OCI-LY3 (cell line): ENCODE measurements at regions not wholly inside any gene's neighbourhood (a gene's known extent, or its start where the extent isn't known, plus 50 kb on each side); places are given as distances from the start of the nearest gene placed in this dataset.

ENCODE experiments used
- H2AFZ ChIP-seq: fragments of 200-600, 300-600 bp; shearing (Covaris generic); 2 replicates; pipeline ENCODE4 v1.6.0; 2014; ENCODE audit warnings: antibody characterized with exemption, low read depth, low read length
- H3K27ac ChIP-seq: fragments of 200-600, 300-600 bp; sonication (generic); 2 replicates; pipeline ENCODE4 v1.5.1; 2014; ENCODE audit warnings: mild to moderate bottlenecking, low read length, moderate library complexity, mixed read lengths
- H3K27me3 ChIP-seq: fragments of 200-600, 300-600 bp; sonication (generic); 2 replicates; pipeline ENCODE4 v1.6.1; 2014; ENCODE audit warnings: low read depth, low read length, mixed read lengths
- H3K36me3 ChIP-seq: fragments of 200-600, 300-600 bp; sonication (generic); replicated peaks from 2 replicates; pipeline ENCODE3; 2014; ENCODE audit warnings: low read depth, low read length, mixed read lengths
- H3K4me1 ChIP-seq: fragments of 300-600, 200-600 bp; sonication (generic); 2 replicates; pipeline ENCODE4 v1.6.1; 2014; ENCODE audit warnings: low read length, mixed read lengths
- H3K4me2 ChIP-seq: fragments of 200-600, 300-600 bp; sonication (generic); 2 replicates; pipeline ENCODE4 v1.6.1; 2014; ENCODE audit warnings: low read length, mixed read lengths
- H3K4me3 ChIP-seq: fragments of 300-600, 200-600 bp; sonication (generic); 2 replicates; pipeline ENCODE4 v1.5.1; 2014; ENCODE audit warnings: antibody characterized with exemption, mild to moderate bottlenecking, low read length, moderate library complexity
- H3K79me2 ChIP-seq: fragments of 300-600, 200-600 bp; shearing (Covaris generic); 2 replicates; pipeline ENCODE4 v1.6.1; 2014; ENCODE audit warnings: mild to moderate bottlenecking, low read length, mixed read lengths
- H3K9ac ChIP-seq: fragments of 300-600, 200-600 bp; shearing (Covaris generic); 2 replicates; pipeline ENCODE4 v1.6.0; 2014; ENCODE audit warnings: mild to moderate bottlenecking, low read length, moderate library complexity
- H3K9me3 ChIP-seq: fragments of 200-600, 300-600 bp; shearing (Covaris generic); 2 replicates; pipeline ENCODE4 v1.6.1; 2014; ENCODE audit warnings: low read length, mixed read lengths; ENCODE audit not compliant: insufficient read depth
- H4K20me1 ChIP-seq: fragments of 200-600, 300-600 bp; sonication (generic); 2 replicates; pipeline ENCODE4 v1.6.1; 2016; ENCODE audit warnings: low read length, mixed read lengths; ENCODE audit not compliant: insufficient read depth
- EZH2phosphoT487 ChIP-seq: fragments of 200-600 bp; shearing (Covaris generic); IDR thresholded peaks from 2 replicates; pipeline ENCODE4 v1.6.1; 2018; ENCODE audit warnings: antibody characterized with exemption, mixed run types, low read depth
- TF ChIP-seq, protein P1 (sequence below): fragments of 200-600, 300-600 bp; sonication (generic); IDR thresholded peaks from 2 replicates; pipeline ENCODE4 v1.5.1; 2014; ENCODE audit warnings: antibody characterized with exemption, low read length, low read depth

DNA sequence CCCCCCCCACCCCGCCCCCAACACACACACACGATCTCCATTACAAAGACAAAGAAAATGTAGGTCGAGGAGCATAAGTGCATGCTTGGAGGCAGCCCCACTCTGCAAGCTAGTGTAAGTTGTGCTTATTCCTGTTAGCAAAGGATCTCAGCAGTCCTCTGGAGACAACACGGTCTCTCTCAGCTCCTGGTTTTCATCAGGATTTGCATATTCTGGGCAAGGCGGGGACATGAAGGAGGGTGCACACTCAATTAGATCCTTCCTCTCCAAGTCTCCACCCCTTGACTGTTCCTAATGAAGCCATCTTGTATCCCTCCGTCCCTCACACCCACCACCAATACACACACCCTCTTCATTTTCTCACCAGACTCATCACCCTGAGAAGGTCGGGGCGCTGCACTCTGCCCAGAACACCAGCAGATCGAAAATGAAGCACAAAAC, 63.8 kb downstream of the MRPL46 start:
- Histone ChIP-seq H3K4me1 (peaks cover 6% of the 10 kb centered on the region; the same call in 1 of the 2 replicates), H3K27ac (no peak overlapping the region), H3K9ac (no peak overlapping the region), H3K9me3 (no peaks in the 10 kb centered on the region), H3K4me3 (peak overlapping the region; percentile 40; the same call in 1 of the 2 replicates), H4K20me1 (no peaks in the 10 kb centered on the region), H3K36me3 (no peaks in the 10 kb centered on the region), H2AFZ (no peak overlapping the region), H3K27me3 (peaks cover 75% of the 10 kb centered on the region), H3K4me2 (peak overlapping the region; percentile 57), H3K79me2 (no peaks in the 10 kb centered on the region)
- TF ChIP-seq, protein P1, sequence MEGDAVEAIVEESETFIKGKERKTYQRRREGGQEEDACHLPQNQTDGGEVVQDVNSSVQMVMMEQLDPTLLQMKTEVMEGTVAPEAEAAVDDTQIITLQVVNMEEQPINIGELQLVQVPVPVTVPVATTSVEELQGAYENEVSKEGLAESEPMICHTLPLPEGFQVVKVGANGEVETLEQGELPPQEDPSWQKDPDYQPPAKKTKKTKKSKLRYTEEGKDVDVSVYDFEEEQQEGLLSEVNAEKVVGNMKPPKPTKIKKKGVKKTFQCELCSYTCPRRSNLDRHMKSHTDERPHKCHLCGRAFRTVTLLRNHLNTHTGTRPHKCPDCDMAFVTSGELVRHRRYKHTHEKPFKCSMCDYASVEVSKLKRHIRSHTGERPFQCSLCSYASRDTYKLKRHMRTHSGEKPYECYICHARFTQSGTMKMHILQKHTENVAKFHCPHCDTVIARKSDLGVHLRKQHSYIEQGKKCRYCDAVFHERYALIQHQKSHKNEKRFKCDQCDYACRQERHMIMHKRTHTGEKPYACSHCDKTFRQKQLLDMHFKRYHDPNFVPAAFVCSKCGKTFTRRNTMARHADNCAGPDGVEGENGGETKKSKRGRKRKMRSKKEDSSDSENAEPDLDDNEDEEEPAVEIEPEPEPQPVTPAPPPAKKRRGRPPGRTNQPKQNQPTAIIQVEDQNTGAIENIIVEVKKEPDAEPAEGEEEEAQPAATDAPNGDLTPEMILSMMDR, result no peak
- TF ChIP-seq EZH2phosphoT487, result no peak

DNA sequence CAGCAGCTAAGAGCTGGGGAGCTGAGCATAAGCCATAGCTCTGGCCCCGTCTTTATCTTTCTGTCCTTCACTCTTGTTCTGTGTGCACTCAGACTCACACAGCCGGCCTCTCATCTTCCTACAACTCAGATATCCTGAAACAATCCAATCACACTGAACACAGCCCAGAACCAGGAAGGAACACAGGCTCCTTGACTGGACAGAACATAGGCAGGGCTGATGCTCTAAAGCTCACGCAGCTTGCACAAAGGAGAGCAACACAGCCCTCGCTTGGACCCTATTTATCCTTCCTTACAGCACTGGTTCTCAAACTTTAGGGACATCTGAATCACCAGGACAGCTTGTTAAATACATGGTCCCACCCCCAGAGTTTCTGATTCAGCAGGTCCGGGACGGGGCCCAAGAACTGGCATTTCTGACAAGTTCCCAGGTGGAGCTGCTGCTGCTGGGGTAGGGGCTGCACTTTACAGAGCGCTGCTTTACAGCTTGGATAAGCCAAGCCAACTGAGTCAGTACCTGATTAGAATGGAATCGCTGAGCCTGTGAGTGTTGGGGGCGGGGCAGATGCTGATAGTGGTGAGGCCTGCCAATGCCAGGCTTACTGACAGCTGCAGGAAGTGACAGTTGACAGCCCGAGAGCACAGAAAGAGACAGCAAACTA, 65.1 kb downstream of the MRPL46 start:
- Histone ChIP-seq H4K20me1 (no peaks in the 10 kb centered on the region), H3K4me1 (peaks cover 6% of the 10 kb centered on the region; the same call in 1 of the 2 replicates), H3K36me3 (no peaks in the 10 kb centered on the region), H3K9ac (no peak overlapping the region), H3K4me3 (no peak overlapping the region), H3K4me2 (no peak overlapping the region), H3K79me2 (no peaks in the 10 kb centered on the region), H2AFZ (no peak overlapping the region), H3K27ac (no peak overlapping the region), H3K27me3 (peaks cover 63% of the 10 kb centered on the region), H3K9me3 (no peaks in the 10 kb centered on the region)
- no peak for TF ChIP-seq EZH2phosphoT487
- TF ChIP-seq, protein P1, result no peak

DNA sequence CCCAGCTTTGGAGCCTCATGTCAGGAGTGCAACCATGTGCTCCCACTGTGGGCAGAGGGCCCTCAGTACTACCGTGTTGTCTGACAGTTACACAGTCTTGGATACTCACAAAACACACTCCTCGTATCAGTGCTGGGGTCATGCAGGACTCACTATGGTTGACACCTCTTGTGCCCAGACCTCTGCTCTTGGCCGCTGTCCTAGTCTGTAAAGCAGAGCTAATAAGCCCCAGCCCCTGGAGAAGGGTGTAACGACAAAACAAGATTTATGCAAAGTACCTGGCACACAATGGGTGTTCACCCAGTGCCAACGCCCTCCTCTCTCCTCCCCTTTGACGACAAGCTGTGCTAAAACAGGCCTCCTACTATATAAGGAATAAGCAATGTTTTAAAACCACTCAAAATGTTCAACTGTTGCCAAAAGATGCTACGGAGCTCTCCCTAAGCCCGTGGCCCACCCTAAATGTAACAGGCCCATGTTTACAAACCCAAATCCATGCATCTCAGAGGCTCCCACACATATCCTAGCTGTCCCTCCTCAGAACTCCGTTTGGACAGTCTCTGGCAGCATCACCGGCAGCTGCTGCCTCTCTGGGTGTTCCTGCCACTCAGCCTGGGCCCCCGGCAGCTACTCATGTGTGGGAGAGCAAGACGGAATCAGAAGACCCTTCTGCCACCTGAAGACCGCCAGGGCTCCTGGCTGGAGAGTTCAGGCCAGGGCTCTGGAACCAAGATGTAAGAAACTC, 65.8 kb downstream of the MRPL46 start:
- Histone ChIP-seq H3K9ac (no peak overlapping the region), H3K27ac (no peak overlapping the region), H3K79me2 (no peaks in the 10 kb centered on the region), H3K4me3 (no peak overlapping the region), H3K27me3 (peaks cover 58% of the 10 kb centered on the region), H3K9me3 (no peaks in the 10 kb centered on the region), H4K20me1 (no peaks in the 10 kb centered on the region), H3K36me3 (no peaks in the 10 kb centered on the region), H3K4me2 (no peak overlapping the region), H2AFZ (no peak overlapping the region), H3K4me1 (peaks cover 6% of the 10 kb centered on the region; the same call in 1 of the 2 replicates)
- no peak for TF ChIP-seq EZH2phosphoT487
- TF ChIP-seq, protein P1, result no peak

DNA sequence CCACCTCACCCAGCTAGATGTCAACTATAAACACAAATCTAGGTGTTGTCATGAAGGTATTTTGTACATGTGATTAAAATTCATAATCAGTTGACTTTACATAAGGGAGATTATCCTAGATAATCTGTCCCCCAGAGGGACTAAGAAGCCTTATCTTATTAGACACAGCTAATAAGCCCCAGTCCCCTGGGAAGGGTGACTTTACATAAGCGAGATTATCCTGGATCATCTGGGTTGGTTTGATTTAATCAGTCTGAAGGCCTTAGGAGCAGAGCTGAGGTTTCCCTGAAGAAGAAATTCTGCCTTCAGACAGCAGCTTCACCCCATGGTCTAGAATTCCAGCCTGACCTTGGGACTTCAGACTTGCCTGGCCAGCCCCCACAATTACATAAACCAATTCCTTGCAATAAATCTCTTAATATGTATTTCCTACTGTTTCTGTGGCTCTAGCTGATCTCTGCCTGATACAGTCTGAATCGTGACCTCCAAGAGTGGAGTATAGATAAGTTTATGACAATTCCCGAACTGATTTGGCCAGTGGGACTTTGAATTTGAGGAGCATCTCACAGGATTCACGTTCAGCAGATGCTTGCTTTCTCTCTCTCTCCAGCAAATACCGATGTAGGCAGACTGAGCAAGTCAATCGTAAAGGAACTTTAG, 66.5 kb downstream of the MRPL46 start:
- Histone ChIP-seq H3K9ac (no peak overlapping the region), H3K79me2 (no peaks in the 10 kb centered on the region), H3K4me1 (peaks cover 6% of the 10 kb centered on the region; the same call in 1 of the 2 replicates), H3K27ac (no peak overlapping the region), H2AFZ (no peak overlapping the region), H3K4me3 (no peak overlapping the region), H3K36me3 (no peaks in the 10 kb centered on the region), H3K9me3 (no peaks in the 10 kb centered on the region), H4K20me1 (no peaks in the 10 kb centered on the region), H3K4me2 (no peak overlapping the region), H3K27me3 (peaks cover 51% of the 10 kb centered on the region)
- TF ChIP-seq EZH2phosphoT487, result no peak
- TF ChIP-seq, protein P1, result no peak
